Neuronal stem cell (in vitro differentiated cells): ENCODE measurements at regions not wholly inside any gene's neighbourhood (a gene's known extent, or its start where the extent isn't known, plus 50 kb on each side); places are given as distances from the start of the nearest gene placed in this dataset.

Experiments
- DNase-seq: peaks from one replicate; pipeline ENCODE4 v3.0.0-alpha.2; 2013; ENCODE audit warnings: low spot score
- H2AFZ ChIP-seq: one replicate; pipeline ENCODE4 v1.6.1; 2013; ENCODE audit warnings: mild to moderate bottlenecking, low read length, inconsistent platforms
- H2AK5ac ChIP-seq: 2 replicates; pipeline ENCODE4 v1.6.1; 2013; ENCODE audit warnings: low read depth, mild to moderate bottlenecking, inconsistent platforms, low read length, moderate library complexity, mixed read lengths
- H2BK120ac ChIP-seq: 2 replicates; pipeline ENCODE4 v1.6.1; 2013; ENCODE audit warnings: low read depth, mild to moderate bottlenecking, inconsistent platforms, low read length, moderate library complexity, mixed read lengths
- H2BK12ac ChIP-seq: one replicate; pipeline ENCODE4 v1.6.1; 2013; ENCODE audit warnings: low read length, inconsistent platforms
- H2BK15ac ChIP-seq: 2 replicates; pipeline ENCODE4 v1.6.1; 2013; ENCODE audit warnings: mild to moderate bottlenecking, low read length, inconsistent platforms, mixed read lengths
- H2BK5ac ChIP-seq: one replicate; pipeline ENCODE4 v1.6.1; 2013; ENCODE audit warnings: inconsistent platforms, mild to moderate bottlenecking, low read length, moderate library complexity
- H3K14ac ChIP-seq: one replicate; pipeline ENCODE4 v1.6.1; 2013; ENCODE audit warnings: low read length, inconsistent platforms
- H3K18ac ChIP-seq: 2 replicates; pipeline ENCODE4 v1.6.1; 2013; ENCODE audit warnings: low read length, inconsistent platforms
- H3K23ac ChIP-seq: 2 replicates; pipeline ENCODE4 v1.6.1; 2013; ENCODE audit warnings: low read depth, mild to moderate bottlenecking, mixed read lengths, low read length, inconsistent platforms; ENCODE audit not compliant: poor library complexity
- H3K27ac ChIP-seq: replicated peaks from 3 replicates; pipeline ENCODE4 v1.5.1; 2013; ENCODE audit warnings: low read length, inconsistent platforms
- H3K27me3 ChIP-seq, 3 experiments: 2 replicates each; pipeline ENCODE4 v1.6.1; 2013; ENCODE audit warnings: low read length in 3 of 3, mild to moderate bottlenecking in 2 of 3, inconsistent platforms in 1 of 3, low read depth in 1 of 3, mixed read lengths in 1 of 3, moderate library complexity in 1 of 3; ENCODE audit not compliant: control insufficient read depth in 3 of 3, insufficient read depth in 3 of 3
- H3K36me3 ChIP-seq, 2 donors: replicated peaks in 1 of 2; 2 replicates each; pipeline ENCODE4 v1.6.1; 2013; ENCODE audit warnings: low read length in 2 of 2; ENCODE audit not compliant: control insufficient read depth in 2 of 2, insufficient read depth in 2 of 2
- H3K4ac ChIP-seq: 2 replicates; pipeline ENCODE4 v1.6.1; 2013; ENCODE audit warnings: inconsistent platforms, mild to moderate bottlenecking, low read length, moderate library complexity
- H3K4me1 ChIP-seq, 2 donors: 1 replicate in 1 of 2; 2 replicates in 1 of 2; pipeline ENCODE4 v1.6.1; 2013; ENCODE audit warnings: low read length in 2 of 2, low read depth in 1 of 2; ENCODE audit not compliant: control insufficient read depth in 2 of 2, insufficient read depth in 1 of 2
- H3K4me2 ChIP-seq: one replicate; pipeline ENCODE4 v1.6.1; 2013; ENCODE audit warnings: mild to moderate bottlenecking, low read length, inconsistent platforms; ENCODE audit not compliant: insufficient read depth, poor library complexity, severe bottlenecking
- H3K4me3 ChIP-seq, 2 donors: 2 replicates each; pipeline ENCODE4 v1.5.1; 2013; ENCODE audit warnings: low read length in 2 of 2, mild to moderate bottlenecking in 2 of 2, inconsistent platforms in 1 of 2, moderate library complexity in 1 of 2
- H3K79me1 ChIP-seq: one replicate; pipeline ENCODE4 v1.6.1; 2013; ENCODE audit warnings: low read depth, mild to moderate bottlenecking, inconsistent platforms, low read length, moderate library complexity
- H3K9ac ChIP-seq: one replicate; pipeline ENCODE4 v1.6.1; 2013; ENCODE audit warnings: mild to moderate bottlenecking, low read depth, low read length, inconsistent platforms; ENCODE audit not compliant: poor library complexity
- H3K9me3 ChIP-seq, 2 donors: replicated peaks in 1 of 2; 2 replicates each; pipeline versions ENCODE3 to v1.6.1; 2013; ENCODE audit warnings: low read length in 2 of 2, mild to moderate bottlenecking in 2 of 2, inconsistent platforms in 1 of 2, low read depth in 1 of 2, mixed read lengths in 1 of 2, moderate library complexity in 1 of 2; ENCODE audit not compliant: control insufficient read depth in 2 of 2, insufficient read depth in 1 of 2
- H4K8ac ChIP-seq: one replicate; pipeline ENCODE4 v1.6.1; 2013; ENCODE audit warnings: low read depth, mild to moderate bottlenecking, inconsistent platforms, low read length, moderate library complexity
- H4K91ac ChIP-seq: one replicate; pipeline ENCODE4 v1.6.1; 2013; ENCODE audit warnings: low read length, low read depth, mild to moderate bottlenecking, inconsistent platforms; ENCODE audit not compliant: poor library complexity
- whole genome bisulfite sequencing, 2 donors: extraction: QIAGEN DNeasy Blood & Tissue Kit; methylation state at CpG; one replicate each; pipeline ENCODE4 v1.1.7; 2013; ENCODE audit warnings: missing lambda C conversion rate in 2 of 2, mixed read lengths in 1 of 2; ENCODE audit not compliant: insufficient read length in 2 of 2, insufficient replicate concordance in 1 of 2; ENCODE audit errors: extremely low coverage in 2 of 2; 5-methylcytosine and 5-hydroxymethylcytosine counted together

- DNase-seq: no peak
- H3K27ac ChIP-seq: no peak overlapping the region
- no peak overlapping the region for H3K9ac ChIP-seq
- peak overlapping the region; percentile 77 for H4K8ac ChIP-seq
- H3K4me1 ChIP-seq: no peaks in the 10 kb centered on the region
- H3K27me3 ChIP-seq: no peaks in the 10 kb centered on the region
- H3K36me3 ChIP-seq: no peaks in the 10 kb centered on the region
- H3K14ac ChIP-seq: no peak overlapping the region
- no peak overlapping the region for H3K18ac ChIP-seq
- H2BK12ac ChIP-seq: no peak overlapping the region
- H2BK5ac ChIP-seq: peak overlapping the region; percentile 59
- no peak overlapping the region for H4K91ac ChIP-seq
- peaks cover 0 to 2% of the 10 kb centered on the region in 2 donors for H3K9me3 ChIP-seq
- WGBS, 2 donors: no CpG with 5 or more reads among the region's 5 CpGs
- H2AK5ac ChIP-seq: no peak overlapping the region
- H3K79me1 ChIP-seq: no peaks in the 10 kb centered on the region
- no peak overlapping the region for H3K4me3 ChIP-seq
- no peak overlapping the region for H3K23ac ChIP-seq
- H2BK15ac ChIP-seq: no peak overlapping the region
- H2AFZ ChIP-seq: no peak overlapping the region
- H3K4ac ChIP-seq: no peak overlapping the region
- no peak overlapping the region for H2BK120ac ChIP-seq
- no peak overlapping the region for H3K4me2 ChIP-seq
Observed at GRCh38 chr6:148682990-148683389, 63.8 kb upstream of the UST start.

GRCh38 chr6:148689168-148689567 is 57.7 kb upstream of the UST start:
- DNase-seq: no peak

GRCh38 chr6:148693882-148694484 is 52.8 kb upstream of the UST start:
- H3K9ac ChIP-seq: no peak overlapping the region
- H3K36me3 ChIP-seq: no peaks in the 10 kb centered on the region
- no peak overlapping the region for H3K27ac ChIP-seq
- no peak overlapping the region for H2BK15ac ChIP-seq
- no peaks in the 10 kb centered on the region for H3K79me1 ChIP-seq
- no peak overlapping the region for H3K18ac ChIP-seq
- no peak overlapping the region for H2BK12ac ChIP-seq
- no peak overlapping the region for H2BK5ac ChIP-seq
- H3K4me2 ChIP-seq: no peak overlapping the region
- H3K23ac ChIP-seq: no peak overlapping the region
- H3K9me3 ChIP-seq: peaks cover 0 to under 1% of the 10 kb centered on the region in 2 donors
- H3K4me1 ChIP-seq: no peaks in the 10 kb centered on the region
- H2AFZ ChIP-seq: no peak overlapping the region
- H2AK5ac ChIP-seq: no peak overlapping the region
- H3K14ac ChIP-seq: no peak overlapping the region
- H3K4me3 ChIP-seq: no peak overlapping the region
- WGBS, 2 donors: no CpG with 5 or more reads among the region's 3 CpGs
- H3K27me3 ChIP-seq: no peaks in the 10 kb centered on the region
- no peak overlapping the region for H2BK120ac ChIP-seq
- no peak overlapping the region for H4K91ac ChIP-seq
- no peak for DNase-seq
- no peak overlapping the region for H3K4ac ChIP-seq
- H4K8ac ChIP-seq: no peak overlapping the region

More at GRCh38 chr6:148689168-148689567, 57.7 kb upstream of the UST start:
- Histone ChIP-seq H2AFZ (no peak overlapping the region), H2BK12ac (no peak overlapping the region), H4K91ac (no peak overlapping the region), H2BK120ac (no peak overlapping the region), H3K4me1 (no peaks in the 10 kb centered on the region), H3K4ac (no peak overlapping the region), H3K4me3 (no peak overlapping the region), H3K4me2 (no peak overlapping the region), H3K14ac (no peak overlapping the region), H3K27me3 (no peaks in the 10 kb centered on the region), H3K18ac (no peak overlapping the region), H3K23ac (no peak overlapping the region), H3K9ac (no peak overlapping the region), H4K8ac (no peak overlapping the region), H2BK15ac (no peak overlapping the region), H3K27ac (no peak overlapping the region), H3K9me3 (no peaks in the 10 kb centered on the region), H3K36me3 (no peaks in the 10 kb centered on the region), H2AK5ac (no peak overlapping the region), H3K79me1 (no peaks in the 10 kb centered on the region), H2BK5ac (no peak overlapping the region)
- WGBS, 2 donors: no CpG with 5 or more reads among the region's 3 CpGs
